K562 (cell line): ENCODE measurements at regions not wholly inside any gene's neighbourhood (a gene's known extent, or its start where the extent isn't known, plus 50 kb on each side); places are given as distances from the start of the nearest gene placed in this dataset.

Source experiments
- MAFF ChIP-seq: IDR thresholded peaks from 2 replicates; pipeline ENCODE4 v1.6.1; 2012; ENCODE audit warnings: low read length, improper control_type of control experiment
- MAFK ChIP-seq: IDR thresholded peaks from 2 replicates; pipeline ENCODE4 v1.6.1; 2011; ENCODE audit warnings: low read length, improper control_type of control experiment
- PHB2 ChIP-seq: fragments of 450-650 bp; IDR thresholded peaks from 2 replicates; pipeline ENCODE4 v1.6.1; 2017; ENCODE audit warnings: low read depth
- RAD51 ChIP-seq: fragments of 450-650 bp; IDR thresholded peaks from 2 replicates; pipeline ENCODE4 v1.7.1; 2016; ENCODE audit warnings: low read depth, mild to moderate bottlenecking, borderline replicate concordance
- SMAD3 ChIP-seq: fragments of 450-650 bp; formaldehyde crosslinking; conservative IDR thresholded peaks from 2 replicates; pipeline ENCODE4 v1.4.0; 2020; ENCODE audit warnings: mild to moderate bottlenecking
- SNRNP70 ChIP-seq: fragments of 200-400 bp; formaldehyde crosslinking; optimal IDR thresholded peaks from 2 replicates; pipeline ENCODE3; 2017; ENCODE audit warnings: low read depth, low read length
- TRIM24 ChIP-seq, 2 experiments: fragments of 450-650 bp; IDR thresholded peaks; 2 replicates each; pipeline ENCODE4 v1.6.1; 2016
- ZNF589 ChIP-seq: fragments of 200-800 bp; sonication (Bioruptor generic); IDR thresholded peaks from 2 replicates; pipeline ENCODE4 v1.6.1; 2016; ENCODE audit warnings: low read depth, missing genetic modification characterization, missing compliant biosample characterization
- TF ChIP-seq, protein P1 (sequence below): fragments of 250-450 bp; sonication (Bioruptor Pico); IDR thresholded peaks from 2 replicates; pipeline ENCODE4 v1.4.0; 2020; ENCODE audit warnings: mild to moderate bottlenecking, moderate library complexity
- TF ChIP-seq, protein P2 (sequence below): sonication (generic); formaldehyde crosslinking; IDR thresholded peaks from 2 replicates; pipeline ENCODE4 v1.4.0; 2020; ENCODE audit warnings: mild to moderate bottlenecking, missing genetic modification reagents
- TF ChIP-seq, protein P3 (sequence below): fragments of 250-450 bp; sonication (Bioruptor Pico); IDR thresholded peaks from 2 replicates; pipeline ENCODE4 v1.4.0; 2020; ENCODE audit warnings: mild to moderate bottlenecking
- TF ChIP-seq, protein P4 (sequence below): fragments of 450-650 bp; formaldehyde crosslinking; IDR thresholded peaks from 2 replicates; pipeline ENCODE4 v1.4.0; 2022; ENCODE audit warnings: mild to moderate bottlenecking, moderate library complexity
- TF ChIP-seq, protein P5 (sequence below): conservative IDR thresholded peaks from 2 replicates; pipeline ENCODE4 v1.6.1; 2011; ENCODE audit warnings: low read depth, mild to moderate bottlenecking, low read length; ENCODE audit not compliant: control insufficient read depth
- TF ChIP-seq, protein P6 (sequence below): IDR thresholded peaks from 2 replicates; pipeline ENCODE4 v1.6.1; 2011; ENCODE audit not compliant: insufficient read length; ENCODE audit errors: extremely low read depth
- TF ChIP-seq, protein P7 (sequence below): sonication (generic); formaldehyde crosslinking; IDR thresholded peaks from 2 replicates; pipeline ENCODE4 v1.8.0; 2022; ENCODE audit warnings: mild to moderate bottlenecking, low read depth, missing genetic modification reagents

DNA sequence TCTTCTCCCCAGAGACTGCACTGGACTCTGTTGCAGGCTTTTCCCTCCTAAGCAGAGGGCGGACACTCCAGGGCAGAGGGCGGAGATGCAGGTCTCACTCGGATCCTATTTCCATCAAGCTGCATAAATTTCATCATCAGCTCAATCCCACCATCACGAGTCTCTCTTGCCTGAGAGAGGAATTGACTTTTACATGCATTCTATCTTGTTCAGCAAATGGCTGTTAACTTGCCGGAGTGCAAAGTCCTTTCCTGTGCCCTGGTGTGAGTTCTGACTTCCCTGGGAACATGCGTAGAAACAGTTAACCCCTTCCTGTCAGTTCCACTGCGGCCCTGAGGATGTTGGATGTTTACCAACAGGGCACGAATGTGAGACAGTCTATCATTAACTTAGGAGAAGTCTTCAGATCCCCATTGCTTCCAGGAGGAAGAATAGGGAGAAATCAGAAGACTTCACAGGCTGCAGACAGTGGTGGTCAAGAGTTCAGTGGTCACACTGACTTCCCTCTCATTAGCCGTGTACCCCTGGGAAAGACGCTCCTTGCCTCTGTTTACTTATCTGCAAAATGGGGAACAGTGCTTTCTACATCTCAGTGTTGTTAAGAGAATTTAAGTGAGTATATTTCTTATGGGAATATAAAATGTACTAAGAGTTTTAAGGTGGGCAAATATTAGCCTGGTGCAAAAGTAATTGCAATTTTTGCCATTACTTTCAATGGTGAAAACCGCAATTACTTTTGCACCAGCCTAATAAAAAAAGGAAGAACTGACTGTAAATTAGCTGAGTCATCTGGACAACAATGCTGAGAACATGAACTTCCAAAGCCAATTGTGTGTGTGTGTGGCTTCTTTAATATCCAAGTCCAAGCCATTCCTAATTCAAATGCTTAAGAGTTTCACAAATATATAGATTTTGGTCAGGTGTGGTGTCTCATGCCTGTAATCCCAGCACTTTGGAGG is 248.0 kb downstream of the DRD1 start (continued):
- TF ChIP-seq, protein P1, sequence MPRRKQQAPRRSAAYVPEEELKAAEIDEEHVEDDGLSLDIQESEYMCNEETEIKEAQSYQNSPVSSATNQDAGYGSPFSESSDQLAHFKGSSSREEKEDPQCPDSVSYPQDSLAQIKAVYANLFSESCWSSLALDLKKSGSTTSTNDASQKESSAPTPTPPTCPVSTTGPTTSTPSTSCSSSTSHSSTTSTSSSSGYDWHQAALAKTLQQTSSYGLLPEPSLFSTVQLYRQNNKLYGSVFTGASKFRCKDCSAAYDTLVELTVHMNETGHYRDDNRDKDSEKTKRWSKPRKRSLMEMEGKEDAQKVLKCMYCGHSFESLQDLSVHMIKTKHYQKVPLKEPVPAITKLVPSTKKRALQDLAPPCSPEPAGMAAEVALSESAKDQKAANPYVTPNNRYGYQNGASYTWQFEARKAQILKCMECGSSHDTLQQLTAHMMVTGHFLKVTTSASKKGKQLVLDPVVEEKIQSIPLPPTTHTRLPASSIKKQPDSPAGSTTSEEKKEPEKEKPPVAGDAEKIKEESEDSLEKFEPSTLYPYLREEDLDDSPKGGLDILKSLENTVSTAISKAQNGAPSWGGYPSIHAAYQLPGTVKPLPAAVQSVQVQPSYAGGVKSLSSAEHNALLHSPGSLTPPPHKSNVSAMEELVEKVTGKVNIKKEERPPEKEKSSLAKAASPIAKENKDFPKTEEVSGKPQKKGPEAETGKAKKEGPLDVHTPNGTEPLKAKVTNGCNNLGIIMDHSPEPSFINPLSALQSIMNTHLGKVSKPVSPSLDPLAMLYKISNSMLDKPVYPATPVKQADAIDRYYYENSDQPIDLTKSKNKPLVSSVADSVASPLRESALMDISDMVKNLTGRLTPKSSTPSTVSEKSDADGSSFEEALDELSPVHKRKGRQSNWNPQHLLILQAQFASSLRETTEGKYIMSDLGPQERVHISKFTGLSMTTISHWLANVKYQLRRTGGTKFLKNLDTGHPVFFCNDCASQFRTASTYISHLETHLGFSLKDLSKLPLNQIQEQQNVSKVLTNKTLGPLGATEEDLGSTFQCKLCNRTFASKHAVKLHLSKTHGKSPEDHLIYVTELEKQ (CRISPR knock-in tag): no peak
- TF ChIP-seq TRIM24 (IDR thresholded peaks at IDR 0.05): peak in 1 of 2 experiments; percentile 45; a peak in 2 of 4 replicates
- TF ChIP-seq, protein P2, sequence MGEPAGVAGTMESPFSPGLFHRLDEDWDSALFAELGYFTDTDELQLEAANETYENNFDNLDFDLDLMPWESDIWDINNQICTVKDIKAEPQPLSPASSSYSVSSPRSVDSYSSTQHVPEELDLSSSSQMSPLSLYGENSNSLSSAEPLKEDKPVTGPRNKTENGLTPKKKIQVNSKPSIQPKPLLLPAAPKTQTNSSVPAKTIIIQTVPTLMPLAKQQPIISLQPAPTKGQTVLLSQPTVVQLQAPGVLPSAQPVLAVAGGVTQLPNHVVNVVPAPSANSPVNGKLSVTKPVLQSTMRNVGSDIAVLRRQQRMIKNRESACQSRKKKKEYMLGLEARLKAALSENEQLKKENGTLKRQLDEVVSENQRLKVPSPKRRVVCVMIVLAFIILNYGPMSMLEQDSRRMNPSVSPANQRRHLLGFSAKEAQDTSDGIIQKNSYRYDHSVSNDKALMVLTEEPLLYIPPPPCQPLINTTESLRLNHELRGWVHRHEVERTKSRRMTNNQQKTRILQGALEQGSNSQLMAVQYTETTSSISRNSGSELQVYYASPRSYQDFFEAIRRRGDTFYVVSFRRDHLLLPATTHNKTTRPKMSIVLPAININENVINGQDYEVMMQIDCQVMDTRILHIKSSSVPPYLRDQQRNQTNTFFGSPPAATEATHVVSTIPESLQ (CRISPR knock-in tag): no peak
- TF ChIP-seq SMAD3 (CRISPR knock-in tag): peak; percentile 58; the same call in 1 of the 2 replicates
- TF ChIP-seq, protein P3, sequence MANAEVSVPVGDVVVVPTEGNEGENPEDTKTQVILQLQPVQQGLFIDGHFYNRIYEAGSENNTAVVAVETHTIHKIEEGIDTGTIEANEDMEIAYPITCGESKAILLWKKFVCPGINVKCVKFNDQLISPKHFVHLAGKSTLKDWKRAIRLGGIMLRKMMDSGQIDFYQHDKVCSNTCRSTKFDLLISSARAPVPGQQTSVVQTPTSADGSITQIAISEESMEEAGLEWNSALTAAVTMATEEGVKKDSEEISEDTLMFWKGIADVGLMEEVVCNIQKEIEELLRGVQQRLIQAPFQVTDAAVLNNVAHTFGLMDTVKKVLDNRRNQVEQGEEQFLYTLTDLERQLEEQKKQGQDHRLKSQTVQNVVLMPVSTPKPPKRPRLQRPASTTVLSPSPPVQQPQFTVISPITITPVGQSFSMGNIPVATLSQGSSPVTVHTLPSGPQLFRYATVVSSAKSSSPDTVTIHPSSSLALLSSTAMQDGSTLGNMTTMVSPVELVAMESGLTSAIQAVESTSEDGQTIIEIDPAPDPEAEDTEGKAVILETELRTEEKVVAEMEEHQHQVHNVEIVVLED (CRISPR knock-in tag): no peak
- TF ChIP-seq, protein P4, sequence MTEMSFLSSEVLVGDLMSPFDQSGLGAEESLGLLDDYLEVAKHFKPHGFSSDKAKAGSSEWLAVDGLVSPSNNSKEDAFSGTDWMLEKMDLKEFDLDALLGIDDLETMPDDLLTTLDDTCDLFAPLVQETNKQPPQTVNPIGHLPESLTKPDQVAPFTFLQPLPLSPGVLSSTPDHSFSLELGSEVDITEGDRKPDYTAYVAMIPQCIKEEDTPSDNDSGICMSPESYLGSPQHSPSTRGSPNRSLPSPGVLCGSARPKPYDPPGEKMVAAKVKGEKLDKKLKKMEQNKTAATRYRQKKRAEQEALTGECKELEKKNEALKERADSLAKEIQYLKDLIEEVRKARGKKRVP (CRISPR knock-in tag): peak; percentile 68
- TF ChIP-seq, protein P5, sequence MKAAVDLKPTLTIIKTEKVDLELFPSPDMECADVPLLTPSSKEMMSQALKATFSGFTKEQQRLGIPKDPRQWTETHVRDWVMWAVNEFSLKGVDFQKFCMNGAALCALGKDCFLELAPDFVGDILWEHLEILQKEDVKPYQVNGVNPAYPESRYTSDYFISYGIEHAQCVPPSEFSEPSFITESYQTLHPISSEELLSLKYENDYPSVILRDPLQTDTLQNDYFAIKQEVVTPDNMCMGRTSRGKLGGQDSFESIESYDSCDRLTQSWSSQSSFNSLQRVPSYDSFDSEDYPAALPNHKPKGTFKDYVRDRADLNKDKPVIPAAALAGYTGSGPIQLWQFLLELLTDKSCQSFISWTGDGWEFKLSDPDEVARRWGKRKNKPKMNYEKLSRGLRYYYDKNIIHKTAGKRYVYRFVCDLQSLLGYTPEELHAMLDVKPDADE: no peak
- TF ChIP-seq MAFK: peak; percentile 72; the same call in 1 of the 2 replicates
- peak; percentile 69 for TF ChIP-seq MAFF
- TF ChIP-seq ZNF589: peak; percentile 55
- TF ChIP-seq, protein P6, sequence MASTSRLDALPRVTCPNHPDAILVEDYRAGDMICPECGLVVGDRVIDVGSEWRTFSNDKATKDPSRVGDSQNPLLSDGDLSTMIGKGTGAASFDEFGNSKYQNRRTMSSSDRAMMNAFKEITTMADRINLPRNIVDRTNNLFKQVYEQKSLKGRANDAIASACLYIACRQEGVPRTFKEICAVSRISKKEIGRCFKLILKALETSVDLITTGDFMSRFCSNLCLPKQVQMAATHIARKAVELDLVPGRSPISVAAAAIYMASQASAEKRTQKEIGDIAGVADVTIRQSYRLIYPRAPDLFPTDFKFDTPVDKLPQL: no peak
- TF ChIP-seq RAD51: no peak
- TF ChIP-seq, protein P7, sequence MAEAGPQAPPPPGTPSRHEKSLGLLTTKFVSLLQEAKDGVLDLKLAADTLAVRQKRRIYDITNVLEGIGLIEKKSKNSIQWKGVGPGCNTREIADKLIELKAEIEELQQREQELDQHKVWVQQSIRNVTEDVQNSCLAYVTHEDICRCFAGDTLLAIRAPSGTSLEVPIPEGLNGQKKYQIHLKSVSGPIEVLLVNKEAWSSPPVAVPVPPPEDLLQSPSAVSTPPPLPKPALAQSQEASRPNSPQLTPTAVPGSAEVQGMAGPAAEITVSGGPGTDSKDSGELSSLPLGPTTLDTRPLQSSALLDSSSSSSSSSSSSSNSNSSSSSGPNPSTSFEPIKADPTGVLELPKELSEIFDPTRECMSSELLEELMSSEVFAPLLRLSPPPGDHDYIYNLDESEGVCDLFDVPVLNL: no peak
- TF ChIP-seq SNRNP70: no peak
- TF ChIP-seq PHB2: no peak
